ENCODE measurements at regions not wholly inside any gene's neighbourhood (a gene's known extent, or its start where the extent isn't known, plus 50 kb on each side); places are given as distances from the start of the nearest gene placed in this dataset.

- TF ChIP-seq ESRRG (CRISPR knock-in tag; IDR thresholded peaks at IDR 0.05): no peak
- TF ChIP-seq, protein P1, sequence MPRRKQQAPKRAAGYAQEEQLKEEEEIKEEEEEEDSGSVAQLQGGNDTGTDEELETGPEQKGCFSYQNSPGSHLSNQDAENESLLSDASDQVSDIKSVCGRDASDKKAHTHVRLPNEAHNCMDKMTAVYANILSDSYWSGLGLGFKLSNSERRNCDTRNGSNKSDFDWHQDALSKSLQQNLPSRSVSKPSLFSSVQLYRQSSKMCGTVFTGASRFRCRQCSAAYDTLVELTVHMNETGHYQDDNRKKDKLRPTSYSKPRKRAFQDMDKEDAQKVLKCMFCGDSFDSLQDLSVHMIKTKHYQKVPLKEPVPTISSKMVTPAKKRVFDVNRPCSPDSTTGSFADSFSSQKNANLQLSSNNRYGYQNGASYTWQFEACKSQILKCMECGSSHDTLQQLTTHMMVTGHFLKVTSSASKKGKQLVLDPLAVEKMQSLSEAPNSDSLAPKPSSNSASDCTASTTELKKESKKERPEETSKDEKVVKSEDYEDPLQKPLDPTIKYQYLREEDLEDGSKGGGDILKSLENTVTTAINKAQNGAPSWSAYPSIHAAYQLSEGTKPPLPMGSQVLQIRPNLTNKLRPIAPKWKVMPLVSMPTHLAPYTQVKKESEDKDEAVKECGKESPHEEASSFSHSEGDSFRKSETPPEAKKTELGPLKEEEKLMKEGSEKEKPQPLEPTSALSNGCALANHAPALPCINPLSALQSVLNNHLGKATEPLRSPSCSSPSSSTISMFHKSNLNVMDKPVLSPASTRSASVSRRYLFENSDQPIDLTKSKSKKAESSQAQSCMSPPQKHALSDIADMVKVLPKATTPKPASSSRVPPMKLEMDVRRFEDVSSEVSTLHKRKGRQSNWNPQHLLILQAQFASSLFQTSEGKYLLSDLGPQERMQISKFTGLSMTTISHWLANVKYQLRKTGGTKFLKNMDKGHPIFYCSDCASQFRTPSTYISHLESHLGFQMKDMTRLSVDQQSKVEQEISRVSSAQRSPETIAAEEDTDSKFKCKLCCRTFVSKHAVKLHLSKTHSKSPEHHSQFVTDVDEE (CRISPR knock-in tag; IDR thresholded peaks at IDR 0.05): no peak
- TF ChIP-seq PATZ1 (CRISPR knock-in tag; IDR thresholded peaks at IDR 0.05; ENCODE audit: borderline replicate concordance): no peak
Measured at GRCh38 chr22:48072777-48073176, 1310.3 kb downstream of the TBC1D22A start.

Measured in SK-N-SH treated with all-trans-retinoic acid at 6 μM for 48 hours (cell line).